ENCODE measurements at regions not wholly inside any gene's neighbourhood (a gene's known extent, or its start where the extent isn't known, plus 50 kb on each side); places are given as distances from the start of the nearest gene placed in this dataset.

GRCh38 chr1:117679299-117679698, 73.5 kb downstream of the TENT5C start:
- TF ChIP-seq CTCF (IDR thresholded peaks at IDR 0.05) (no peak), POLR2A (IDR thresholded peaks at IDR 0.05) (no peak)

Data from thyroid gland (tissue), 4 donors.